Ovary (tissue), 3 donors: ENCODE measurements at regions not wholly inside any gene's neighbourhood (a gene's known extent, or its start where the extent isn't known, plus 50 kb on each side); places are given as distances from the start of the nearest gene placed in this dataset.

Experiments
- CTCF ChIP-seq, 3 donors: fragments of 450-650 bp in 2 of 3; fragments of 200-600 bp in 1 of 3; IDR thresholded peaks; one replicate each; pipeline versions ENCODE4 v1.5.1 to v1.8.0; 2016 to 2022; ENCODE audit warnings: antibody characterized with exemption in 3 of 3, mild to moderate bottlenecking in 1 of 3
- EP300 ChIP-seq: sonication (generic); formaldehyde crosslinking; IDR thresholded peaks from one replicate; pipeline ENCODE4 v1.6.1; 2017; ENCODE audit warnings: antibody characterized with exemption
- POLR2A ChIP-seq: fragments of 450-650 bp; IDR thresholded peaks from one replicate; pipeline ENCODE4 v1.6.1; 2017; ENCODE audit warnings: antibody characterized with exemption, mild to moderate bottlenecking, moderate library complexity
- donor health status: DM: no; HTN: no; CAD: no.

- TF ChIP-seq CTCF (IDR thresholded peaks at IDR 0.05) (no peak), POLR2A (no peak), EP300 (no peak)
These were observed 823.1 kb downstream of the CCSER2 start for GRCh38 chr10:85151506-85151905.
